Activated T-helper 1 cell treated with anti-CD3 and anti-CD28 coated beads, Interleukin-12 subunit alpha, Interleukin-12 subunit beta, Interleukin-2, Interleukin-4 antibody, amounts not matched to agents 30 ng/mL and 10 ng/mL and 1 ng/mL, durations not matched to agents 14 hours and 24 hours and 36 hours (primary cell): ENCODE measurements at regions not wholly inside any gene's neighbourhood (a gene's known extent, or its start where the extent isn't known, plus 50 kb on each side); places are given as distances from the start of the nearest gene placed in this dataset.
"Not testable (repeated sequence)": the region's sequence is repeated elsewhere in the genome, so short reads cannot be mapped to it uniquely, and the experiment has no call there.

Experiments
- DNase-seq: peaks from one replicate; pipeline ENCODE4 v3.0.0; 2021; ENCODE audit warnings: low spot score
- H3K27ac Mint-ChIP-seq: one replicate; pipeline ENCODE4 v1.8.0; 2021; ENCODE audit warnings: mild to moderate bottlenecking, mixed read lengths
- H3K27me3 Mint-ChIP-seq: one replicate; pipeline ENCODE4 v1.8.0; 2022; ENCODE audit warnings: mild to moderate bottlenecking, moderate library complexity, mixed read lengths; ENCODE audit not compliant: insufficient read depth
- H3K36me3 Mint-ChIP-seq: one replicate; pipeline ENCODE4 v1.8.0; 2021; ENCODE audit warnings: low read depth, mixed read lengths
- H3K4me1 Mint-ChIP-seq: one replicate; pipeline ENCODE4 v1.8.0; 2021; ENCODE audit warnings: low read depth, mixed read lengths
- H3K4me3 Mint-ChIP-seq: one replicate; pipeline ENCODE4 v1.8.0; 2021; ENCODE audit warnings: mild to moderate bottlenecking, moderate library complexity, mixed read lengths
- H3K9me3 Mint-ChIP-seq: one replicate; pipeline ENCODE4 v1.8.0; 2021; ENCODE audit warnings: mixed read lengths
- intact Hi-C: fragments of 100-400 bp; cut with micrococcal nuclease; formaldehyde crosslinking; loops from one replicate; pipeline ENCODE4 v1.15.1; 2024

- Mint-ChIP-seq H3K27me3 (peaks cover 6% of the 10 kb centered on the region), H3K4me1 (no peaks in the 10 kb centered on the region), H3K9me3 (no peaks in the 10 kb centered on the region), H3K27ac (no peak overlapping the region), H3K4me3 (no peak overlapping the region), H3K36me3 (no peaks in the 10 kb centered on the region)
- intact Hi-C loops = no loop called here
- DNase-seq = no peak
These were observed 50.2 kb upstream of the SNAPC3 start for GRCh38 chr9:15372455-15372854.

- no peak overlapping the region for H3K27ac Mint-ChIP-seq
- H3K4me1 Mint-ChIP-seq = no peaks in the 10 kb centered on the region
- intact Hi-C loops = no loop called here
- no peak for DNase-seq
- H3K36me3 Mint-ChIP-seq = no peaks in the 10 kb centered on the region
- H3K9me3 Mint-ChIP-seq = no peaks in the 10 kb centered on the region
- H3K27me3 Mint-ChIP-seq = peaks cover 6% of the 10 kb centered on the region
- H3K4me3 Mint-ChIP-seq = no peak overlapping the region
These were observed 51.2 kb upstream of the SNAPC3 start for GRCh38 chr9:15371448-15371845.

- Mint-ChIP-seq H3K36me3 (no peaks in the 10 kb centered on the region), H3K27me3 (peaks cover 6% of the 10 kb centered on the region), H3K4me3 (no peak overlapping the region), H3K9me3 (no peaks in the 10 kb centered on the region), H3K4me1 (no peaks in the 10 kb centered on the region), H3K27ac (no peak overlapping the region)
- intact Hi-C loops = no loop called here
- DNase-seq = no peak
These were observed 51.9 kb upstream of the SNAPC3 start for GRCh38 chr9:15370466-15371447.

- no peaks in the 10 kb centered on the region for H3K36me3 Mint-ChIP-seq
- no peaks in the 10 kb centered on the region for H3K9me3 Mint-ChIP-seq
- H3K4me3 Mint-ChIP-seq = no peak overlapping the region
- H3K27ac Mint-ChIP-seq = no peak overlapping the region
- intact Hi-C loops = no loop called here
- H3K4me1 Mint-ChIP-seq = no peaks in the 10 kb centered on the region
- peaks cover 5% of the 10 kb centered on the region for H3K27me3 Mint-ChIP-seq
- no peak for DNase-seq
These were observed 52.8 kb upstream of the SNAPC3 start for GRCh38 chr9:15369871-15370270.

GRCh38 chr9:15369238-15369637 is 53.4 kb upstream of the SNAPC3 start:
- peaks cover 4% of the 10 kb centered on the region for H3K27me3 Mint-ChIP-seq
- no peak overlapping the region for H3K4me3 Mint-ChIP-seq
- no peaks in the 10 kb centered on the region for H3K36me3 Mint-ChIP-seq
- no peaks in the 10 kb centered on the region for H3K9me3 Mint-ChIP-seq
- no peak for DNase-seq
- H3K27ac Mint-ChIP-seq = no peak overlapping the region
- intact Hi-C loops = no loop called here
- no peaks in the 10 kb centered on the region for H3K4me1 Mint-ChIP-seq

- H3K4me3 Mint-ChIP-seq, H3K27me3 Mint-ChIP-seq: not testable (repeated sequence)
These were observed 57.6 kb upstream of the SNAPC3 start for GRCh38 chr9:15364975-15365553.

GRCh38 chr9:15361737-15362136 is 54.7 kb upstream of the TTC39B start:
- peaks cover 3% of the 10 kb centered on the region for H3K27me3 Mint-ChIP-seq
- no peak overlapping the region for H3K4me3 Mint-ChIP-seq
- peaks cover 5% of the 10 kb centered on the region for H3K4me1 Mint-ChIP-seq
- DNase-seq = no peak
- H3K27ac Mint-ChIP-seq = no peak overlapping the region
- H3K36me3 Mint-ChIP-seq = no peaks in the 10 kb centered on the region
- H3K9me3 Mint-ChIP-seq = no peaks in the 10 kb centered on the region
- intact Hi-C loops = no loop called here

More at GRCh38 chr9:15364975-15365553, 57.6 kb upstream of the SNAPC3 start:
- H3K9me3 Mint-ChIP-seq, intact Hi-C loops, DNase-seq, H3K4me1 Mint-ChIP-seq, H3K36me3 Mint-ChIP-seq, H3K27ac Mint-ChIP-seq: not testable (repeated sequence)

GRCh38 chr9:15357050-15357653 is 50.1 kb upstream of the TTC39B start:
- peaks cover 2% of the 10 kb centered on the region for H3K27me3 Mint-ChIP-seq
- H3K9me3 Mint-ChIP-seq = no peaks in the 10 kb centered on the region
- peaks cover 16% of the 10 kb centered on the region for H3K4me1 Mint-ChIP-seq
- H3K36me3 Mint-ChIP-seq = no peaks in the 10 kb centered on the region
- no peak overlapping the region for H3K27ac Mint-ChIP-seq
- intact Hi-C loops = loop anchor here (1.0 to 10.0 kb wide), 4 partner anchors 66 to 248 kb away; partner anchors contain the start of gene SNAPC3
- peak; percentile 11 for DNase-seq
- H3K4me3 Mint-ChIP-seq = no peak overlapping the region
